T-cell (primary cell): ENCODE measurements at regions not wholly inside any gene's neighbourhood (a gene's known extent, or its start where the extent isn't known, plus 50 kb on each side); places are given as distances from the start of the nearest gene placed in this dataset.

ENCODE experiments used
- ATAC-seq, 4 experiments: fragments of 200-7000 bp in 3 of 4; fragments of 150-1000 bp in 1 of 4; cut with Tn5 transposase; replicated peaks in 1 of 4; 1 replicate in 3 of 4; 2 replicates in 1 of 4; pipeline ENCODE4 v1.10.0; 2021; ENCODE audit warnings: moderate library complexity in 3 of 4, mild to moderate bottlenecking in 2 of 4, moderate number of reproducible peaks in 1 of 4
- CTCF ChIA-PET, 2 donors: fragments of 300-600 bp; sonication (Branson Sonifier 250); formaldehyde crosslinking; loops; one replicate each; lab custom pipeline; 2022; ENCODE audit warnings: antibody characterized with exemption in 2 of 2; lab: Charles Lee
- POLR2A ChIA-PET, 2 donors: fragments of 300-600 bp; sonication (Branson Sonifier 250); formaldehyde crosslinking; loops; one replicate each; lab custom pipeline; 2022; ENCODE audit warnings: antibody characterized with exemption in 2 of 2; lab: Charles Lee
- DNase-seq, 35 experiments: peaks; one replicate each; pipeline versions ENCODE4 v3.0.0 to v3.0.0-alpha.2; 2013 to 2023
- H3K27ac ChIP-seq: one replicate; pipeline ENCODE4 v1.5.1; 2013; ENCODE audit warnings: low read length
- H3K27me3 ChIP-seq, 2 experiments: replicated peaks in 1 of 2; 1 replicate in 1 of 2; 2 replicates in 1 of 2; pipeline versions ENCODE4 v1.6.1 to v1.7.0; 2013; ENCODE audit warnings: low read length in 1 of 2, mixed read lengths in 1 of 2; ENCODE audit not compliant: control insufficient read depth in 2 of 2, insufficient read depth in 2 of 2; ENCODE audit errors: extremely low read depth in 1 of 2
- H3K36me3 ChIP-seq, 2 donors: 1 replicate in 1 of 2; 2 replicates in 1 of 2; pipeline versions ENCODE4 v1.6.1 to v1.7.0; 2013; ENCODE audit warnings: low read length in 1 of 2; ENCODE audit not compliant: control insufficient read depth in 2 of 2, insufficient read depth in 1 of 2; ENCODE audit errors: extremely low read depth in 1 of 2
- H3K4me1 ChIP-seq, 2 experiments: 1 replicate in 1 of 2; 2 replicates in 1 of 2; pipeline versions ENCODE4 v1.6.1 to v1.7.0; 2013; ENCODE audit warnings: low read length in 2 of 2, mixed read lengths in 1 of 2; ENCODE audit not compliant: insufficient read depth in 2 of 2, control insufficient read depth in 1 of 2; ENCODE audit errors: extremely low read depth in 1 of 2
- H3K4me3 ChIP-seq, 2 donors: 1 replicate in 1 of 2; 2 replicates in 1 of 2; pipeline versions ENCODE4 v1.5.1 to v1.7.0; 2013; ENCODE audit warnings: mild to moderate bottlenecking in 2 of 2, low read length in 1 of 2, moderate library complexity in 1 of 2; ENCODE audit not compliant: control insufficient read depth in 1 of 2; ENCODE audit errors: extremely low read depth in 1 of 2
- H3K9me3 ChIP-seq: 2 replicates; pipeline ENCODE4 v1.7.0; 2013
- H3K27ac Mint-ChIP-seq, 2 donors: one replicate each; pipeline ENCODE4 v1.8.0; 2020 to 2021; ENCODE audit warnings: mild to moderate bottlenecking in 2 of 2, mixed read lengths in 2 of 2
- H3K27me3 Mint-ChIP-seq, 2 donors: one replicate each; pipeline ENCODE4 v1.8.0; 2021 to 2022; ENCODE audit warnings: mixed read lengths in 2 of 2
- H3K36me3 Mint-ChIP-seq: one replicate; pipeline ENCODE4 v1.8.0; 2021; ENCODE audit warnings: mixed read lengths
- H3K4me1 Mint-ChIP-seq, 3 donors: one replicate each; pipeline ENCODE4 v1.8.0; 2020 to 2022; ENCODE audit warnings: mixed read lengths in 3 of 3, mild to moderate bottlenecking in 1 of 3
- H3K4me3 Mint-ChIP-seq, 3 donors: one replicate each; pipeline ENCODE4 v1.8.0; 2020 to 2022; ENCODE audit warnings: mild to moderate bottlenecking in 3 of 3, mixed read lengths in 3 of 3, moderate library complexity in 3 of 3
- H3K9me3 Mint-ChIP-seq, 3 donors: one replicate each; pipeline ENCODE4 v1.8.0; 2020 to 2022; ENCODE audit warnings: mixed read lengths in 3 of 3
- WGBS: methylation state at CpG from one replicate; pipeline ENCODE4 v1.1.5; 2013; ENCODE audit warnings: missing lambda C conversion rate; ENCODE audit not compliant: insufficient coverage; 5-methylcytosine and 5-hydroxymethylcytosine counted together

- CTCF ChIA-PET, result no interaction called here
Observed at GRCh38 chr3:81237181-81237580, 524.3 kb downstream of the GBE1 start.

GRCh38 chr3:81218023-81218422 is 543.4 kb downstream of the GBE1 start:
- Histone ChIP-seq H3K36me3 (no peaks in the 10 kb centered on the region), H3K4me1 (no peaks in the 10 kb centered on the region), H3K27me3 (no peaks in the 10 kb centered on the region), H3K27ac (no peak overlapping the region), H3K4me3 (no peak overlapping the region), H3K9me3 (no peaks in the 10 kb centered on the region)
- no peaks in the 10 kb centered on the region for H3K27me3 Mint-ChIP-seq
- H3K4me3 Mint-ChIP-seq, result no peak overlapping the region
- CTCF ChIA-PET, result no interaction called here
- DNase-seq (no peak), ATAC-seq (no peak)
- H3K27ac Mint-ChIP-seq, result no peak overlapping the region
- no CpG with 5 or more reads among the region's 1 CpG for WGBS
- H3K36me3 Mint-ChIP-seq, result no peaks in the 10 kb centered on the region
- H3K9me3 Mint-ChIP-seq, result peaks cover 0 to 8% (median 8%) of the 10 kb centered on the region in 3 donors
- no peaks in the 10 kb centered on the region for H3K4me1 Mint-ChIP-seq
- POLR2A ChIA-PET, result no interaction called here

More at GRCh38 chr3:81237181-81237580, 524.3 kb downstream of the GBE1 start:
- DNase-seq (no peak), ATAC-seq (no peak)
- H3K9me3 ChIP-seq, result no peaks in the 10 kb centered on the region
- Mint-ChIP-seq H3K4me1 (no peaks in the 10 kb centered on the region), H3K27me3 (no peaks in the 10 kb centered on the region), H3K9me3 (peaks cover 9 to 13% (median 10%) of the 10 kb centered on the region in 3 donors), H3K36me3 (no peaks in the 10 kb centered on the region), H3K4me3 (no peak overlapping the region), H3K27ac (no peak overlapping the region)
- H3K27ac ChIP-seq, result no peak overlapping the region
- H3K4me3 ChIP-seq, result no peak overlapping the region
- no CpG with 5 or more reads among the region's 1 CpG for WGBS
- H3K4me1 ChIP-seq, result no peaks in the 10 kb centered on the region
- no peaks in the 10 kb centered on the region for H3K27me3 ChIP-seq
- POLR2A ChIA-PET, result no interaction called here
- no peaks in the 10 kb centered on the region for H3K36me3 ChIP-seq

- Histone ChIP-seq H3K4me3 (no peak overlapping the region), H3K27me3 (no peaks in the 10 kb centered on the region), H3K9me3 (no peaks in the 10 kb centered on the region), H3K36me3 (no peaks in the 10 kb centered on the region), H3K4me1 (no peaks in the 10 kb centered on the region), H3K27ac (no peak overlapping the region)
- peaks cover 0 to 8% (median 8%) of the 10 kb centered on the region in 3 donors for H3K9me3 Mint-ChIP-seq
- DNase-seq (no peak), ATAC-seq (no peak)
- CTCF ChIA-PET, result no interaction called here
- no peaks in the 10 kb centered on the region for H3K36me3 Mint-ChIP-seq
- no CpG with 5 or more reads among the region's 2 CpGs for WGBS
- POLR2A ChIA-PET, result no interaction called here
- H3K4me1 Mint-ChIP-seq, result no peaks in the 10 kb centered on the region
- H3K4me3 Mint-ChIP-seq, result no peak overlapping the region
- no peaks in the 10 kb centered on the region for H3K27me3 Mint-ChIP-seq
- no peak overlapping the region for H3K27ac Mint-ChIP-seq
Observed at GRCh38 chr3:81217101-81217500, 544.3 kb downstream of the GBE1 start.

GRCh38 chr3:81216192-81216591 is 545.3 kb downstream of the GBE1 start:
- H3K27me3 Mint-ChIP-seq, result no peaks in the 10 kb centered on the region
- Histone ChIP-seq H3K27me3 (no peaks in the 10 kb centered on the region), H3K4me3 (no peak overlapping the region), H3K36me3 (no peaks in the 10 kb centered on the region), H3K27ac (no peak overlapping the region), H3K9me3 (no peaks in the 10 kb centered on the region), H3K4me1 (no peaks in the 10 kb centered on the region)
- no peaks in the 10 kb centered on the region for H3K36me3 Mint-ChIP-seq
- ATAC-seq (no peak), DNase-seq (no peak)
- ChIA-PET POLR2A (no interaction called here), CTCF (no interaction called here)
- H3K9me3 Mint-ChIP-seq, result peaks cover 0 to 10% (median 8%) of the 10 kb centered on the region in 3 donors
- no peaks in the 10 kb centered on the region for H3K4me1 Mint-ChIP-seq
- 68% methylated on average over 2 of the region's 4 CpGs for WGBS
- no peak overlapping the region for H3K27ac Mint-ChIP-seq
- H3K4me3 Mint-ChIP-seq, result no peak overlapping the region

GRCh38 chr3:81214631-81215030 is 546.8 kb downstream of the GBE1 start:
- Mint-ChIP-seq H3K9me3 (peaks cover 0 to 11% (median 8%) of the 10 kb centered on the region in 3 donors), H3K27me3 (no peaks in the 10 kb centered on the region), H3K4me3 (no peak overlapping the region), H3K27ac (no peak overlapping the region), H3K36me3 (no peaks in the 10 kb centered on the region), H3K4me1 (no peaks in the 10 kb centered on the region)
- WGBS, result no CpG with 5 or more reads among the region's 1 CpG
- Histone ChIP-seq H3K4me1 (no peaks in the 10 kb centered on the region), H3K36me3 (no peaks in the 10 kb centered on the region), H3K27ac (no peak overlapping the region), H3K27me3 (no peaks in the 10 kb centered on the region), H3K9me3 (no peaks in the 10 kb centered on the region), H3K4me3 (no peak overlapping the region)
- CTCF ChIA-PET, result interaction anchor here in 1 of 2 donors (0.6 kb wide), 1 partner anchor 57 kb away, joined by 8 read pairs; no protein-coding TSS in a partner anchor
- ATAC-seq (no peak), DNase-seq (no peak)
- POLR2A ChIA-PET, result no interaction called here

GRCh38 chr3:81199587-81199986 is 561.9 kb downstream of the GBE1 start:
- DNase-seq, result no peak
- Mint-ChIP-seq H3K9me3 (peaks cover 0 to 13% (median 6%) of the 10 kb centered on the region in 3 donors), H3K27me3 (no peaks in the 10 kb centered on the region), H3K27ac (no peak overlapping the region), H3K4me1 (no peaks in the 10 kb centered on the region), H3K36me3 (no peaks in the 10 kb centered on the region), H3K4me3 (no peak overlapping the region)
- H3K4me3 ChIP-seq, result no peak overlapping the region
- no CpG with 5 or more reads among the region's 4 CpGs for WGBS
- no peaks in the 10 kb centered on the region for H3K9me3 ChIP-seq
- no peak for ATAC-seq
- CTCF ChIA-PET, result no interaction called here
- no peaks in the 10 kb centered on the region for H3K36me3 ChIP-seq
- H3K4me1 ChIP-seq, result no peaks in the 10 kb centered on the region
- POLR2A ChIA-PET, result no interaction called here
- H3K27ac ChIP-seq, result no peak overlapping the region
- H3K27me3 ChIP-seq, result no peaks in the 10 kb centered on the region

- H3K27ac Mint-ChIP-seq, result no peak overlapping the region
- no peaks in the 10 kb centered on the region for H3K36me3 Mint-ChIP-seq
- POLR2A ChIA-PET, result no interaction called here
- H3K9me3 ChIP-seq, result no peaks in the 10 kb centered on the region
- H3K36me3 ChIP-seq, result no peaks in the 10 kb centered on the region
- DNase-seq (no peak), ATAC-seq (no peak)
- WGBS, result 70% methylated on average over 3 of the region's 5 CpGs
- no peaks in the 10 kb centered on the region for H3K4me1 ChIP-seq
- peaks cover 0 to 13% (median 6%) of the 10 kb centered on the region in 3 donors for H3K9me3 Mint-ChIP-seq
- CTCF ChIA-PET, result no interaction called here
- H3K4me3 Mint-ChIP-seq, result no peak overlapping the region
- H3K4me1 Mint-ChIP-seq, result no peaks in the 10 kb centered on the region
- H3K4me3 ChIP-seq, result no peak overlapping the region
- no peaks in the 10 kb centered on the region for H3K27me3 ChIP-seq
- no peak overlapping the region for H3K27ac ChIP-seq
- H3K27me3 Mint-ChIP-seq, result no peaks in the 10 kb centered on the region
Observed at GRCh38 chr3:81198756-81199155, 562.7 kb downstream of the GBE1 start.
